Astrocyte (in vitro differentiated cells and primary cell): ENCODE measurements at regions not wholly inside any gene's neighbourhood (a gene's known extent, or its start where the extent isn't known, plus 50 kb on each side); places are given as distances from the start of the nearest gene placed in this dataset.

ENCODE experiments used
- CTCF ChIP-seq: IDR thresholded peaks from 2 replicates; pipeline ENCODE4 v1.5.1; 2011; ENCODE audit warnings: low read depth, mild to moderate bottlenecking, inconsistent platforms, low read length, moderate library complexity; ENCODE audit not compliant: insufficient read depth
- EZH2 ChIP-seq: IDR thresholded peaks from 2 replicates; pipeline ENCODE4 v1.6.1; 2012; ENCODE audit warnings: mild to moderate bottlenecking, low read length, inconsistent platforms; ENCODE audit not compliant: insufficient read depth

GRCh38 chr1:63710761-63711380, 62.9 kb upstream of the ROR1 start:
- TF ChIP-seq CTCF = no peak
- no peak for TF ChIP-seq EZH2
